ENCODE measurements at regions not wholly inside any gene's neighbourhood (a gene's known extent, or its start where the extent isn't known, plus 50 kb on each side); places are given as distances from the start of the nearest gene placed in this dataset.

DNA sequence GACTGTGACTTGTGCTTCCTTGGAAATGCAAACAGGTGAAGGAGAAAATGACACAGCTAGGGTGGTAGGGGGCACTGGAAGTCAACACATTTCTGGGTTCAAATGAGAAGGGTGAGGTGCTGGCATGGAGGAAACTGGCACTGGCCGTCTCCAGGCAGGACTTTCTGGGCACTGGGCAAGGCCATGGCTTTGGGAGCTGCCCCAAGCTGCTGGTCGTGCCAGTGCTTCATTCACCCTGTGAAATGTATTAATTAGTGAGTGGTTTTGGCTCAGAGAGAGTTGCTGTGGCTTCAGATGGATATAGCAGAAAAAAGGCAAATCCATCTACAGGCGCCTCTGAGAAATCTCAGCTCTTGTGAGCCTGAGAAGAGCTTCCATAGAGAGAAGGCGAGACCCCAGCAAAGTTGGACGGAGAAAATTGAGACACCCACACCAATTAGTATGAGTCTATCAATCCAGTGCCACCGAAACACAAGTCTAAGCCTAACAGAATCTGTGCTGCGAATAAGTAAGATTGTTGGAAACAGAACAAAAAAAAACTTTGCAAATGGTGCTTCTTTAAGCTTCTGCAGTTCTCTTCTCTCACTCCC lies 202.1 kb upstream of the TNP1 start:
- no peak overlapping the region for H3K27ac ChIP-seq
- no peak for TF ChIP-seq ZFX (IDR thresholded peaks at IDR 0.05; ENCODE audit: borderline replicate concordance)

GRCh38 chr2:217060951-217061547 lies 201.2 kb upstream of the TNP1 start:
- no peak overlapping the region for H3K27ac ChIP-seq
- TF ChIP-seq ZFX (IDR thresholded peaks at IDR 0.05; ENCODE audit: borderline replicate concordance), result no peak
- TF ChIP-seq CTCF (IDR thresholded peaks at IDR 0.05), result no peak

GRCh38 chr2:217060516-217060915 lies 200.7 kb upstream of the TNP1 start:
- H3K27ac ChIP-seq, result no peak overlapping the region
- TF ChIP-seq CTCF (IDR thresholded peaks at IDR 0.05) (no peak), ZFX (IDR thresholded peaks at IDR 0.05; ENCODE audit: borderline replicate concordance) (no peak)

DNA sequence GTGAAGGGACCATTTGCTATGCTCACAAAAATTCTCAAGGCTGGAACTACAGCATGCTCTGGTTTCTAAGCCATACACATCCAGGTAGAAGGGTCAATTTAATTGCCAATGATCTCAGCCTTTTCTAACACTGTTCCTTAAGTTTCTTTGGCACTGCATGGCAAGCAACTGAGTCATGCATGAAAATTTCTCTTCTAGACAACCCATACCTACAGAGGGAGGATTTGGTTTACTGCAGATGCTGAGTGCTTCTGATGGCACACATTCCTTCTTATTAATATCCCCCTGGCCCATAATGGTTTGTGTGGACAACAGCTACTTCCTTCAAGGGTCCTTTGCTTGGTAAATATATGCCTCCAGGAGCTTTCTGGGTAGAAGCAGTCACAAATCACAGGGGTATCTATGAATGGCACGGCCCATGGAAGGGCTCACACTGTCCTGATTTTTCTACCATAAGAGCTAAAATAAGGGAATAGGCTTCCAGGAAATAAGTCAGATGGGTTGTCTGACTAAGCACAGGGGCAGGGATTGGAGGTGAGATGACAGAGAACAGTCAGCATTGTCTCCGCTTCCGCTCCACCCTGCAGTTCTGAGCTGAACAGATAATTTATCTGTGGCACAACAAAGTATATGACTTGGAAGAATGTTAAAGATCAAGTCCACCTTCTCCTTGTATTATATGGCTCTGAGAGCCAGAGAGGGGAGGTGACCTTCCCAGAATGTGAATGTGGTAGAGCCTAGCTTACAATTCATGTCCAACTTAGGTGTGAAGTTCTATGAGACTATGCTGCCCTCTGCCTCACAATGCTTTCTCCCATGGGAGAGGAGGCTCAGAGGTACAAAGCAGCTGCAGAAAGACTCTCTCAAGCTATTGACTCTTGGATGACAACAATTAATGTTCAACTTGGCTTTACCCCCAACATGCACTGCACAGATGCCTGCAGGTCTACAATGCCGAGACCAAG lies 199.2 kb upstream of the TNP1 start:
- no peak for TF ChIP-seq ZFX (IDR thresholded peaks at IDR 0.05; ENCODE audit: borderline replicate concordance)
- no peak for TF ChIP-seq CTCF (IDR thresholded peaks at IDR 0.05)
- H3K27ac ChIP-seq, result no peak overlapping the region

GRCh38 chr2:217057773-217058172 lies 197.9 kb upstream of the TNP1 start:
- no peak overlapping the region for H3K27ac ChIP-seq
- no peak for TF ChIP-seq ZFX (IDR thresholded peaks at IDR 0.05; ENCODE audit: borderline replicate concordance)
- no peak for TF ChIP-seq CTCF (IDR thresholded peaks at IDR 0.05)

- TF ChIP-seq ZFX (IDR thresholded peaks at IDR 0.05; ENCODE audit: borderline replicate concordance) (no peak), CTCF (IDR thresholded peaks at IDR 0.05) (no peak)
- H3K27ac ChIP-seq, result no peak overlapping the region
Measured at GRCh38 chr2:217055624-217056023, 195.8 kb upstream of the TNP1 start.

DNA sequence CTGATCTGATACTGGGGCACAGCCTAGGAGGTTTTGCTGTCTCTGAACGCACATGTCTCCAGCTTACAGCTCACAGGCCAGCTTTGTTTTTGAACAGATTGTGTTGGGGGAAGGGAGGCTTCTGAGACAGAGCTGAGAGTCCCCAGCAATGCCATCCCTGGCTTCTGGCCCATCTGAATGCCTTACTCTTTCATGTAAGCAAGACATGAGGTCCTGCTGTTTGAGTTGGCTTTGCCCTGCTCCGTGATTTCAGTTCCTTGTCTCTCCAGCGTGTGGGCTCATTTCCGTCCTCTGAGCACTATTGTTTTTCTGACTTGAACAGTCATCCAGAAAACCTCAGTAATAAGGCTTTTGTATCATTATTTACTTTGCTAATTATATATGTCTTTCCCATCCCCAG lies 194.9 kb upstream of the TNP1 start:
- no peak for TF ChIP-seq CTCF (IDR thresholded peaks at IDR 0.05)
- TF ChIP-seq ZFX (IDR thresholded peaks at IDR 0.05; ENCODE audit: borderline replicate concordance), result no peak
- H3K27ac ChIP-seq, result no peak overlapping the region
